GM12864 (cell line): ENCODE measurements at regions not wholly inside any gene's neighbourhood (a gene's known extent, or its start where the extent isn't known, plus 50 kb on each side); places are given as distances from the start of the nearest gene placed in this dataset.
"Not testable (repeated sequence)": the region's sequence is repeated elsewhere in the genome, so short reads cannot be mapped to it uniquely, and the experiment has no call there.

Experiments used
- DNase-seq: peaks from one replicate; pipeline ENCODE4 v3.0.0-alpha.2; 2011; ENCODE audit warnings: low read depth
- H3K4me3 ChIP-seq: 2 replicates; pipeline ENCODE4 v1.5.1; 2011; ENCODE audit warnings: mild to moderate bottlenecking, low read depth, low read length, control low read depth
- CTCF ChIP-seq: IDR thresholded peaks from 2 replicates; pipeline ENCODE4 v1.5.1; 2011; ENCODE audit warnings: low read depth, mild to moderate bottlenecking, moderate library complexity, low read length, control low read depth, inconsistent platforms; ENCODE audit errors: missing control alignments

DNA sequence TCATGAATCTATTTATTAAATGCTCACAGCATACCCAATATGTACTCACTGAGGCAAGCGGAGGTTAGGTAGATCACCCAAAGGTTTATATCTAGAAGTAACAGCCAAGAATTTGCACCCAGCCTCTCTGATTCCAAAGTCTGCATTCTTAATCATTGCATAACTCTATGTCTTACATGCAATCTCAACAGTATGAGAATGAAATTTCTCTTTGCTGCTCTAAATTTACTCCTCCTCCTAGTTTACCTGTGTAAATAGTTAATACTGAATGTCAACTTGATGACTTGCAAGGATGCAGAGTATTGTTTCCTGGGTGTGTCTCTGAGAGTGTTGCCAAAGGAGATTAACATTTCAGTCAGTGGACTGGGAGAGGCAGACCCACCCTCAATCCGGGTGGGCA is 840.6 kb downstream of the BRINP3 start:
- H3K4me3 ChIP-seq: no peak overlapping the region
- no peak for TF ChIP-seq CTCF
- DNase-seq: no peak

DNA sequence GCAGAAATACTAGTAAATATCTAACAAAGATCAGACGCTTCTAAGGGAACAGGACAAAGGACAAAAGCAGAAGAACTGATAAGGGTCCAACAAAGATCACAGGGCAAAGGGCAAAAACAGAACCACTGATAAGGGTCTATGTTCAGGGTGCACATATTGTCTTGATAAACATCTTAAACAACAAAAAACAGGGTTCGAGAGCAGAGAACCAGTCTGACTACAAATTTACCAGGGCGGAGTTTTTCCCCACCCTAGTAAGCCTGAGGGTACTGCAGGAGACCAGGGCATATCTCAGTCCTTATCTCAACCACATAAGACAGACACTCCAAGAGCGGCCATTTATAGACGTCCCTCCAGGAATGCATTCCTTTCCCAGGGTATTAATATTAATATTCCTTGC is 833.5 kb downstream of the BRINP3 start:
- H3K4me3 ChIP-seq: not testable (repeated sequence)

GRCh38 chr1:189644970-189645369 is 832.7 kb downstream of the BRINP3 start:
- DNase-seq: no peak
- no peak for TF ChIP-seq CTCF
- H3K4me3 ChIP-seq: no peak overlapping the region

More for the DNA sequence above, 833.5 kb downstream of the BRINP3 start:
- not testable (repeated sequence) for DNase-seq

GRCh38 chr1:189646066-189646465 is 831.6 kb downstream of the BRINP3 start:
- no peak for DNase-seq
- no peak overlapping the region for H3K4me3 ChIP-seq
- no peak for TF ChIP-seq CTCF

GRCh38 chr1:189654906-189655305 is 822.8 kb downstream of the BRINP3 start:
- no peak overlapping the region for H3K4me3 ChIP-seq
- no peak for TF ChIP-seq CTCF
- DNase-seq: no peak

DNA sequence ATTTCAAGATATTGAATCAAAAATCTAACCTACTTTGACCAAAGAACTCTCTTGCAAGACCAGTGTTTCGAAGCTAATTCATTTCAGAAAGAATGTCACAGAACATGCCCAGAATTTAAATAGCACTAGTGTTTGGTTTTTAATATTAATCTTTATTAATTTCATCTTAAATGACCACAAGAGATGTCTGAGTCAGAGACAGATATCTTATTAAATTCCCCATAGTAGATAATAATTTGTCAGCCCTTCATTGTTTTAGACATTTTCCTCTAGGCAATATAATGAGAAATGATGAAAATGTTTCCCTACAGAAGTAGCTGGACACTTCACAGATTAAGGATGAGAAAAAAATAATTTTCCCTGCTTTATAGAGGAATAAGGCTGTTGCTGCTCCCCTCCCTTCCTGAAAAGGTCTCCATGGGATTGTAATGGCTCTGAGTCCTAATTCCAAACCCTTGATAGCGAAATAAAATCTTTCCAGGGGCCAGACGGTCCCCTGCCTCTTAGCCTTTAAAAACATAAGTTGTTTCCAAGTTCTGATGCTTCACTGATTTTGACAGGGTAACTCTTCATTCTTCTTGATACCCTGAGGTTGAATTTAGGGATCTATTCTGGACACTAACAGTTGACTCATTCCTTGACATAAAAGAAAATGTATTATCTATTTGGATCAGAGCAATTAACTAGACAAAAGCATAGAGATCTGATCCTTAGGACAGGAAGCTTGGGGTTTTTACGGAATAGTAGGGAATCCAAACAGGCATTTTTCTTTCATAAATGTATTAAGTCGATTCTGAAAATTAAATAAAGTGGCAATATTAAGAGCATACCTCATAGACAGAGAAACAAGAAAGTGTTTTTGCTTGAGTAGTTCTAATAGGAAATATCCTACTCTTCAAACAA is 820.8 kb downstream of the BRINP3 start:
- H3K4me3 ChIP-seq: no peak overlapping the region
- no peak for DNase-seq
- TF ChIP-seq CTCF: no peak

GRCh38 chr1:189657715-189658114 is 819.9 kb downstream of the BRINP3 start:
- no peak for TF ChIP-seq CTCF
- no peak for DNase-seq
- H3K4me3 ChIP-seq: no peak overlapping the region
